PC-3 (cell line): ENCODE measurements at regions not wholly inside any gene's neighbourhood (a gene's known extent, or its start where the extent isn't known, plus 50 kb on each side); places are given as distances from the start of the nearest gene placed in this dataset.

Experiments used
- EZH2 ChIP-seq: fragments of 300-600 bp; sonication (generic); IDR thresholded peaks from one replicate; pipeline ENCODE4 v1.6.1; 2017; ENCODE audit warnings: antibody characterized with exemption, mild to moderate bottlenecking, low read length; ENCODE audit not compliant: unreplicated experiment
- EZH2phosphoT487 ChIP-seq: fragments of 300-600 bp; sonication (generic); IDR thresholded peaks from 2 replicates; pipeline ENCODE4 v1.6.1; 2018; ENCODE audit warnings: mild to moderate bottlenecking, antibody characterized with exemption, low read length, borderline replicate concordance
- TF ChIP-seq, protein P1 (sequence below): fragments of 300-600 bp; sonication (generic); conservative IDR thresholded peaks from 2 replicates; pipeline ENCODE4 v1.5.1; 2017; ENCODE audit warnings: antibody characterized with exemption, low read depth, mild to moderate bottlenecking, low read length

- TF ChIP-seq, protein P1, sequence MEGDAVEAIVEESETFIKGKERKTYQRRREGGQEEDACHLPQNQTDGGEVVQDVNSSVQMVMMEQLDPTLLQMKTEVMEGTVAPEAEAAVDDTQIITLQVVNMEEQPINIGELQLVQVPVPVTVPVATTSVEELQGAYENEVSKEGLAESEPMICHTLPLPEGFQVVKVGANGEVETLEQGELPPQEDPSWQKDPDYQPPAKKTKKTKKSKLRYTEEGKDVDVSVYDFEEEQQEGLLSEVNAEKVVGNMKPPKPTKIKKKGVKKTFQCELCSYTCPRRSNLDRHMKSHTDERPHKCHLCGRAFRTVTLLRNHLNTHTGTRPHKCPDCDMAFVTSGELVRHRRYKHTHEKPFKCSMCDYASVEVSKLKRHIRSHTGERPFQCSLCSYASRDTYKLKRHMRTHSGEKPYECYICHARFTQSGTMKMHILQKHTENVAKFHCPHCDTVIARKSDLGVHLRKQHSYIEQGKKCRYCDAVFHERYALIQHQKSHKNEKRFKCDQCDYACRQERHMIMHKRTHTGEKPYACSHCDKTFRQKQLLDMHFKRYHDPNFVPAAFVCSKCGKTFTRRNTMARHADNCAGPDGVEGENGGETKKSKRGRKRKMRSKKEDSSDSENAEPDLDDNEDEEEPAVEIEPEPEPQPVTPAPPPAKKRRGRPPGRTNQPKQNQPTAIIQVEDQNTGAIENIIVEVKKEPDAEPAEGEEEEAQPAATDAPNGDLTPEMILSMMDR, result no peak
- TF ChIP-seq EZH2phosphoT487 (no peak), EZH2 (no peak)
Observed at GRCh38 chr11:26134053-26134452, 197.9 kb upstream of the ANO3 start.
